Ovary (tissue), 3 donors: ENCODE measurements at regions not wholly inside any gene's neighbourhood (a gene's known extent, or its start where the extent isn't known, plus 50 kb on each side); places are given as distances from the start of the nearest gene placed in this dataset.

Experiments
- EP300 ChIP-seq: sonication (generic); formaldehyde crosslinking; IDR thresholded peaks from one replicate; pipeline ENCODE4 v1.6.1; 2017; ENCODE audit warnings: antibody characterized with exemption
- TF ChIP-seq, protein P1 (sequence below), 3 donors: fragments of 450-650 bp in 2 of 3; fragments of 200-600 bp in 1 of 3; IDR thresholded peaks; one replicate each; pipeline versions ENCODE4 v1.5.1 to v1.8.0; 2016 to 2022; ENCODE audit warnings: antibody characterized with exemption in 3 of 3, mild to moderate bottlenecking in 1 of 3
- donor health status: DM: no; HTN: no; CAD: no.

DNA sequence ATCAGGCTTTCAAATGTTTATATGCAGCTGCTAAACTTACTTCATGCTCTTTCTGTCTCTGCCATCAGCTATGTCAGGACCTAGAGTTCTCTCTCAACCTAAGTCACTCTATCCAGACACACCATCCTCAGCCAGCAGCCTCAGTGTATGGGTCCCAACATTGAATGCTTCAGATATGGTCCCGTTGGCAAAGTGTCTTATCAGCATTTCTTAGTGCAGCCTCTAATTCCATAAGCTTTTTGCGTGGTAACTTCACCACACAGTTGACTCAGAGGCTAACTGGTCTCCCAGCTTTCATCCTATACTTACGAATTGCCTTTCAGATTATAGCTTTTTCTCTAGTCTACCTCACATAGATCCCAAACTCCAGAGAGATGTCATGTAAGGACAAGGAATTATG is 402.9 kb upstream of the EEF2KMT start:
- TF ChIP-seq, protein P1, sequence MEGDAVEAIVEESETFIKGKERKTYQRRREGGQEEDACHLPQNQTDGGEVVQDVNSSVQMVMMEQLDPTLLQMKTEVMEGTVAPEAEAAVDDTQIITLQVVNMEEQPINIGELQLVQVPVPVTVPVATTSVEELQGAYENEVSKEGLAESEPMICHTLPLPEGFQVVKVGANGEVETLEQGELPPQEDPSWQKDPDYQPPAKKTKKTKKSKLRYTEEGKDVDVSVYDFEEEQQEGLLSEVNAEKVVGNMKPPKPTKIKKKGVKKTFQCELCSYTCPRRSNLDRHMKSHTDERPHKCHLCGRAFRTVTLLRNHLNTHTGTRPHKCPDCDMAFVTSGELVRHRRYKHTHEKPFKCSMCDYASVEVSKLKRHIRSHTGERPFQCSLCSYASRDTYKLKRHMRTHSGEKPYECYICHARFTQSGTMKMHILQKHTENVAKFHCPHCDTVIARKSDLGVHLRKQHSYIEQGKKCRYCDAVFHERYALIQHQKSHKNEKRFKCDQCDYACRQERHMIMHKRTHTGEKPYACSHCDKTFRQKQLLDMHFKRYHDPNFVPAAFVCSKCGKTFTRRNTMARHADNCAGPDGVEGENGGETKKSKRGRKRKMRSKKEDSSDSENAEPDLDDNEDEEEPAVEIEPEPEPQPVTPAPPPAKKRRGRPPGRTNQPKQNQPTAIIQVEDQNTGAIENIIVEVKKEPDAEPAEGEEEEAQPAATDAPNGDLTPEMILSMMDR (IDR thresholded peaks at IDR 0.05) = no peak
- no peak for TF ChIP-seq EP300
